HEK293T (cell line): ENCODE measurements at regions not wholly inside any gene's neighbourhood (a gene's known extent, or its start where the extent isn't known, plus 50 kb on each side); places are given as distances from the start of the nearest gene placed in this dataset.
A peak's percentile ranks its signal among the peaks of the same experiment; 100 is the strongest.
"Not testable (repeated sequence)": the region's sequence is repeated elsewhere in the genome, so short reads cannot be mapped to it uniquely, and the experiment has no call there.

Experiments used
- CTCF ChIA-PET: fragments of 350-600 bp; formaldehyde crosslinking; extraction: SDS; loops from one replicate; lab custom pipeline; 2021; ENCODE audit warnings: antibody characterized with exemption, inconsistent platforms; lab: Yijun Ruan, JAX
- POLR2A ChIA-PET: fragments of 350-600 bp; formaldehyde crosslinking; extraction: SDS; loops from one replicate; lab custom pipeline; 2020; ENCODE audit warnings: antibody characterized with exemption, inconsistent platforms; lab: Yijun Ruan, JAX
- DNase-seq: peaks from one replicate; pipeline ENCODE4 v3.0.0; 2012; ENCODE audit warnings: mixed read lengths; ENCODE audit errors: extremely low spot score
- ARNT ChIP-seq: fragments of 450-650 bp; IDR thresholded peaks from 2 replicates; pipeline ENCODE4 v1.6.1; 2017; ENCODE audit warnings: mild to moderate bottlenecking
- BHLHE40 ChIP-seq: fragments of 450-650 bp; IDR thresholded peaks from 2 replicates; pipeline ENCODE4 v1.6.1; 2016; ENCODE audit warnings: mild to moderate bottlenecking, moderate library complexity, borderline replicate concordance
- CTBP1 ChIP-seq: fragments of 450-650 bp; IDR thresholded peaks from 2 replicates; pipeline ENCODE4 v1.6.1; 2016; ENCODE audit warnings: borderline replicate concordance
- ELF4 ChIP-seq: fragments of 450-650 bp; IDR thresholded peaks from 2 replicates; pipeline ENCODE4 v1.6.1; 2017; ENCODE audit warnings: antibody characterized with exemption
- FOXA1 ChIP-seq: fragments of 450-650 bp; IDR thresholded peaks from 2 replicates; pipeline ENCODE4 v1.6.1; 2016; ENCODE audit warnings: mild to moderate bottlenecking
- FOXK2 ChIP-seq: fragments of 450-650 bp; IDR thresholded peaks from 2 replicates; pipeline ENCODE4 v1.6.1; 2016; ENCODE audit warnings: mild to moderate bottlenecking
- FOXM1 ChIP-seq: fragments of 450-650 bp; IDR thresholded peaks from 2 replicates; pipeline ENCODE4 v1.6.1; 2017; ENCODE audit warnings: mild to moderate bottlenecking, borderline replicate concordance
- HDGF ChIP-seq: fragments of 450-650 bp; IDR thresholded peaks from 2 replicates; pipeline ENCODE4 v1.6.1; 2017; ENCODE audit warnings: antibody characterized with exemption, borderline replicate concordance
- L3MBTL2 ChIP-seq: fragments of 450-650 bp; conservative IDR thresholded peaks from 2 replicates; pipeline ENCODE4 v1.6.1; 2016; ENCODE audit warnings: mild to moderate bottlenecking
- LEF1 ChIP-seq: fragments of 450-650 bp; IDR thresholded peaks from 2 replicates; pipeline ENCODE4 v1.6.1; 2017; ENCODE audit warnings: mild to moderate bottlenecking, borderline replicate concordance
- NFRKB ChIP-seq: fragments of 450-650 bp; IDR thresholded peaks from 2 replicates; pipeline ENCODE4 v1.6.1; 2016; ENCODE audit warnings: mild to moderate bottlenecking, moderate library complexity
- PKNOX1 ChIP-seq: fragments of 450-650 bp; IDR thresholded peaks from 2 replicates; pipeline ENCODE4 v1.6.1; 2016
- SP1 ChIP-seq: fragments of 450-650 bp; IDR thresholded peaks from 2 replicates; pipeline ENCODE4 v1.6.1; 2017
- SUZ12 ChIP-seq: fragments of 450-650 bp; IDR thresholded peaks from 2 replicates; pipeline ENCODE4 v1.6.1; 2016; ENCODE audit warnings: mild to moderate bottlenecking
- TARDBP ChIP-seq: fragments of 450-650 bp; IDR thresholded peaks from 2 replicates; pipeline ENCODE4 v1.6.1; 2016
- ZNF384 ChIP-seq: fragments of 450-650 bp; IDR thresholded peaks from 2 replicates; pipeline ENCODE4 v1.6.1; 2016

GRCh38 chr5:91288118-91288916 is 94.8 kb downstream of the ARRDC3 start:
- TF ChIP-seq CTBP1, result no peak
- TF ChIP-seq FOXA1, result no peak
- no peak for TF ChIP-seq NFRKB
- no peak for TF ChIP-seq SP1
- TF ChIP-seq TARDBP, result no peak
- TF ChIP-seq ELF4, result no peak
- no peak for TF ChIP-seq ZNF384
- ChIA-PET POLR2A (no interaction called here), CTCF (no interaction called here)
- no peak for DNase-seq

- CTCF ChIA-PET, DNase-seq: not testable (repeated sequence)
- POLR2A ChIA-PET, result interaction anchor here (1.8 kb wide), 1 partner anchor 98 kb away, joined by 6 read pairs; the partner anchor contains the start of gene ARRDC3
Measured at GRCh38 chr5:91285062-91285461, 98.1 kb downstream of the ARRDC3 start.

GRCh38 chr5:91283899-91284298 is 99.2 kb downstream of the ARRDC3 start:
- no peak for DNase-seq
- TF ChIP-seq FOXK2 (no peak), ARNT (no peak), BHLHE40 (no peak), ELF4 (no peak), HDGF (no peak), FOXA1 (no peak)
- CTCF ChIA-PET, result no interaction called here
- POLR2A ChIA-PET, result no interaction called here

GRCh38 chr5:91283326-91283725 is 99.8 kb downstream of the ARRDC3 start:
- ChIA-PET POLR2A (interaction anchor here (1.4 kb wide), 1 partner anchor 100 kb away, joined by 4 read pairs; the partner anchor contains the start of gene ARRDC3), CTCF (no interaction called here)
- DNase-seq, result no peak
- no peak for TF ChIP-seq FOXA1
- TF ChIP-seq HDGF, result no peak
- TF ChIP-seq LEF1, result no peak

DNA sequence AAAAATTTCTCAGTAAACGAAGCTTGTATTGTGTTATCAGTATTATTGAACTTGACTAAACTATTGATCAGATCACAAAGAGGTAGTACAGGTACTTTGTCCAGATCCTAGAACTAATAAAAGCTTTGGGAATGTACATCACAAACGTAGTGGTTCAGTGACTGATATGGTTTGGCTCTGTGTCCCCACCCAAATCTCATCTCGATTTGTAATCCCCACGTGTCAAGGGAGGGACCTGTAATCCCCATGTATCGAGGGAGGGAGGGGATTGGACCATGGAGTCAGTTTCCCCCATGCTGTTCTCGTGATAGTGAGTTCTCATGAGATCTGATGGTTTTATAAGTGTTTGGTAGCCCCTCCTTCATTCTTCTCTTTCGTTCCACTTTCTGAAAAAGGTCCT is 100.9 kb downstream of the ARRDC3 start:
- CTCF ChIA-PET, result no interaction called here
- TF ChIP-seq SP1 (no peak), FOXK2 (no peak), FOXA1 (no peak), LEF1 (no peak), FOXM1 (no peak), ARNT (no peak), ELF4 (no peak), NFRKB (no peak), HDGF (no peak), CTBP1 (no peak), SUZ12 (no peak), ZNF384 (no peak), L3MBTL2 (no peak), TARDBP (no peak), PKNOX1 (no peak), BHLHE40 (no peak)
- DNase-seq, result no peak
- POLR2A ChIA-PET, result interaction anchor here (1.4 kb wide), 1 partner anchor 101 kb away, joined by 4 read pairs; the partner anchor contains the start of gene ARRDC3

GRCh38 chr5:91281401-91281800 is 101.7 kb downstream of the ARRDC3 start:
- TF ChIP-seq ZNF384 (no peak), NFRKB (no peak), TARDBP (no peak), ARNT (no peak), FOXM1 (no peak), FOXK2 (no peak), PKNOX1 (no peak), BHLHE40 (no peak), ELF4 (no peak), HDGF (no peak), CTBP1 (no peak), FOXA1 (no peak), SUZ12 (no peak), L3MBTL2 (no peak), LEF1 (no peak), SP1 (no peak)
- ChIA-PET POLR2A (interaction anchor here (2.2 to 2.6 kb wide), 3 partner anchors 12 to 102 kb away, joined by 11 to 38 read pairs (median 22); partner anchors contain the start of gene ARRDC3), CTCF (no interaction called here)
- no peak for DNase-seq

DNA sequence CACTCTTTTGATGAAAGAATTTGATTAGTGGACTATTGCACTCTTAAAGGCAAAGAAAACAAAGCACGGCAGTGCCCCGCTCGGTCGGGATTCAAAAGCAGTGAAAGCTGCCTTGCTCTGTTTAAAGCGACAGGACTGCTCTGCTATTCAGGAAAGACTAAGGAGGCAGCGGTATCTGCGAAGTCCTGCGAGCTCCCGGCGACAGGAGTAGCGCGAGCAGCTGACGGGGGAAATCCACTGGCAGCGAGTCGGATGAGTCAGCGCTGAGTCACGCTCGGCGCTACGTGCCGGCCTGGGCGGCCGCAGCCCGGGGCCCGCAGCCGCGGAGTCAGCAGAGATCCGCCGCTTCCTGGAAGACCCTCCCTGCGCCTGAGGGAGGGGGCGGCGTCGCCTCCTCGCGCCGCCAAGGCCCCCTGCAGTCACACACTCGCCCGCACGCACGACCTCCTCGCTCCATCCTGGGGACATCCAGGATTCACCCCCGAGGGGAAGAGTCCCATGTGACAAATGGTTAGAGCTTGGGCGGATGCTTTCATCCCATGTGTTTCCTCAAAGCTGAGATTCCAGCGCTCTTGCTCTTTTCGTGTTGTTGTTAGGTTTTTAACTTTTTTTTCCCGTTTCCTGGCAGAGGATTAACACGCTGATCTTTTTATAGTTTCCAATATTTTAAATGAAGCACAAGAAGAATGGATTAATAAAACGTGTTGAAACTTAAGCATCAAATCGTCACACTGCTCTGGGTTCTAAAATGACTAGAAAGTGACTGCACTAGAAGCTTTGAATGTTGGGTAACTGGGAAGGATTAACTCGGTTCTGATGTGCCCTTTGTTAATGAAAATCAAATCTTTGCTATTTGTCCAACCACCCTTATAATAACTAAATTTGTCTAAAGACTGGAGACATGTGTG is 102.5 kb downstream of the ARRDC3 start:
- ChIA-PET CTCF (no interaction called here), POLR2A (interaction anchor here (0.8 to 2.6 kb wide), 9 partner anchors 11 to 103 kb away, joined by 3 to 38 read pairs (median 4); partner anchors contain the start of gene ARRDC3)
- peak; percentile 89 for DNase-seq

More for the DNA sequence above, 102.5 kb downstream of the ARRDC3 start:
- TF ChIP-seq CTBP1 (0 out of 2 replicates have a peak, but pooled peaks have one; percentile 40), ARNT (no peak), L3MBTL2 (peak; percentile 96)
